PC-3 (cell line): ENCODE measurements at regions not wholly inside any gene's neighbourhood (a gene's known extent, or its start where the extent isn't known, plus 50 kb on each side); places are given as distances from the start of the nearest gene placed in this dataset.

ENCODE experiments used
- ATAC-seq: fragments of 200-7000 bp; cut with Tn5 transposase; 2 replicates; pipeline ENCODE4 v1.9.1; 2020; ENCODE audit warnings: mild to moderate bottlenecking, moderate library complexity
- BruUV-seq: library from RNA; stranded (reverse); fragments of 400-500 nt; replicated peaks from 2 replicates; lab custom pipeline; 2021; lab: Mats Ljungman, UMichigan
- CTCF ChIA-PET: fragments of 300-600 bp; sonication (Branson Sonifier 250); formaldehyde crosslinking; loops from one replicate; lab custom pipeline; 2022; ENCODE audit warnings: antibody characterized with exemption; lab: Charles Lee
- POLR2A ChIA-PET: fragments of 300-600 bp; sonication (Branson Sonifier 250); formaldehyde crosslinking; loops from one replicate; lab custom pipeline; 2022; ENCODE audit warnings: antibody characterized with exemption; ENCODE audit not compliant: unreplicated experiment; lab: Charles Lee
- DNase-seq: peaks from one replicate; pipeline ENCODE4 v3.0.0-alpha.2; 2015
- H2AFZ ChIP-seq: fragments of 300-600 bp; sonication (generic); 2 replicates; pipeline ENCODE4 v1.6.0; 2016; ENCODE audit warnings: antibody characterized with exemption, low read length
- H3F3A ChIP-seq: fragments of 300-600 bp; sonication (generic); one replicate; pipeline ENCODE4 v1.6.0; 2017; ENCODE audit warnings: antibody characterized with exemption, low read length, control low read depth, mild to moderate bottlenecking; ENCODE audit not compliant: unreplicated experiment
- H3K27ac ChIP-seq: fragments of 300-600 bp; sonication (generic); 2 replicates; pipeline ENCODE4 v1.5.1; 2016; ENCODE audit warnings: mild to moderate bottlenecking, low read length
- H3K27me3 ChIP-seq: fragments of 300-600 bp; sonication (generic); 2 replicates; pipeline ENCODE4 v1.6.1; 2016; ENCODE audit warnings: low read length, mixed read lengths
- H3K36me3 ChIP-seq: fragments of 300-600 bp; sonication (generic); 2 replicates; pipeline ENCODE4 v1.6.1; 2016; ENCODE audit warnings: low read depth, mixed run types, low read length, mixed read lengths
- H3K4me1 ChIP-seq: fragments of 300-600 bp; sonication (generic); 2 replicates; pipeline ENCODE4 v1.5.1; 2016; ENCODE audit warnings: low read length; ENCODE audit not compliant: insufficient read depth
- H3K4me2 ChIP-seq: fragments of 300-600 bp; sonication (generic); 2 replicates; pipeline ENCODE4 v1.6.0; 2016; ENCODE audit warnings: low read length
- H3K4me3 ChIP-seq: fragments of 300-600 bp; sonication (generic); 2 replicates; pipeline ENCODE4 v1.5.1; 2016; ENCODE audit warnings: mild to moderate bottlenecking, low read length, mixed read lengths
- H3K79me2 ChIP-seq: fragments of 300-600 bp; sonication (generic); 2 replicates; pipeline ENCODE4 v1.6.1; 2017; ENCODE audit warnings: low read length, mixed read lengths
- H3K9ac ChIP-seq: fragments of 300-600 bp; sonication (generic); 2 replicates; pipeline ENCODE4 v1.6.0; 2016; ENCODE audit warnings: mild to moderate bottlenecking, low read length
- H3K9me2 ChIP-seq: fragments of 300-600 bp; sonication (generic); replicated peaks from 2 replicates; pipeline ENCODE4 v1.6.1; 2016; ENCODE audit warnings: mixed run types, low read length, mixed read lengths
- H3K9me3 ChIP-seq: fragments of 300-600 bp; sonication (generic); 2 replicates; pipeline ENCODE4 v1.6.1; 2016; ENCODE audit warnings: low read length, mixed read lengths
- H4K20me1 ChIP-seq: fragments of 300-600 bp; sonication (generic); 2 replicates; pipeline ENCODE4 v1.6.1; 2016; ENCODE audit warnings: low read length, mixed read lengths
- EZH2 ChIP-seq: fragments of 300-600 bp; sonication (generic); IDR thresholded peaks from one replicate; pipeline ENCODE4 v1.6.1; 2017; ENCODE audit warnings: antibody characterized with exemption, mild to moderate bottlenecking, low read length; ENCODE audit not compliant: unreplicated experiment
- EZH2phosphoT487 ChIP-seq: fragments of 300-600 bp; sonication (generic); IDR thresholded peaks from 2 replicates; pipeline ENCODE4 v1.6.1; 2018; ENCODE audit warnings: mild to moderate bottlenecking, antibody characterized with exemption, low read length, borderline replicate concordance
- intact Hi-C: fragments of 100-400 bp; cut with micrococcal nuclease; formaldehyde crosslinking; loops from 2 replicates; pipeline ENCODE4 v1.9.0; 2023
- TF ChIP-seq, protein P1 (sequence below): fragments of 300-600 bp; sonication (generic); conservative IDR thresholded peaks from 2 replicates; pipeline ENCODE4 v1.5.1; 2017; ENCODE audit warnings: antibody characterized with exemption, low read depth, mild to moderate bottlenecking, low read length

DNA sequence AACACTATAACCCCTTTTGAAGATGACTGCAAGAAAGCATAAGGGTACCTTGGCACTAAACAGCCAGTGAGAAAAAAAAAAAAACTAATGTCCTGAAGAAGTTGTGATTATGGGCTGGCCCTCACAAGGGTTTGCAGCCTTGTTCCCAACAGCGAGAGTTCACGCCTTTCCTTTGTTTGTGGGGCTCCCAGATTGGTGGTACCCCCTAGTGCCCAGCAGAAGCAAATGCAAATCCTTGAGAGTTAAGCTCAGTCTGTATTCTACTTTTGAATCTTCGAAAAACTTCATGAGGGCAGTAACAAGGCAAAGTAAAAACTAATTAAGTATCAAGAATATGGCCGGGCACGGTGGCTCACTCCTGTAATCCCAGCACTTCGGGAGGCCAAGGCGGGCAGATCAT is 238.9 kb upstream of the LMO3 start:
- no TSS peak for BruUV-seq

DNA sequence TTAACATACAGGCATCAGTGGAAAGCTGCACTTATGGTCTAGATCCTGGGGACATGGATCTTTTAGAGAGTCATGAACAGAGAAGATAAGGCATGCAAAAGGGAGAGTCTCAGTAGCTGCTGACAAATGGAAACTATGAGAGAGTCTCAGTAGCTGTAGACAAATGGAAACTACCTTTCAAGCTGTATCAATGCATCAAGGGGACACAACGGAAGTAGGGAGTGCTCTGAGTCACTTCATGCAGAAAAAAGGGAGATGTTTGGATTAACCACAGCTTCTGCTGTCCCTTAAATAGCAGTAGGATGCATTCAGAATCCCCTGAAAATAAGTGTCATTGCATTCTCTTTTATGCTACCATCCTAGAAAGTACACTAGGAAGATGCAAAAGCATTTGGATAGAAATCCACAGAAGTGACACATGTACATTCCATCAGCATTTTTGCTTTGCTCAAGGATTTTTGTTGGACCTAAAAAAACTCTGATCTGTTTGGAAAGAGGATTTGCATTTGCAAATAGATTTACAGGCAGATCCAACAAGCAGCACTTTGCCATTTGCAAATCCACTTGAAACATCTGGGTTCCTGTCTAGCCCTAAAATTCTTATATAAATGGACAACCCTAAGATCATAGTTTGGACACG is 227.5 kb upstream of the LMO3 start:
- DNase-seq (no peak), ATAC-seq (no peak)
- Histone ChIP-seq H3K27me3 (peaks cover 6% of the 10 kb centered on the region; the same call in 1 of the 2 replicates), H3F3A (no peaks in the 10 kb centered on the region), H3K9ac (no peak overlapping the region), H3K9me2 (no peaks in the 10 kb centered on the region), H2AFZ (no peak overlapping the region), H3K4me2 (no peak overlapping the region), H3K79me2 (no peaks in the 10 kb centered on the region), H3K27ac (no peak overlapping the region), H3K4me3 (no peak overlapping the region), H3K36me3 (no peaks in the 10 kb centered on the region), H3K9me3 (no peaks in the 10 kb centered on the region), H3K4me1 (no peaks in the 10 kb centered on the region), H4K20me1 (no peaks in the 10 kb centered on the region)
- no peak for TF ChIP-seq EZH2phosphoT487
- TF ChIP-seq EZH2: no peak
- TF ChIP-seq, protein P1, sequence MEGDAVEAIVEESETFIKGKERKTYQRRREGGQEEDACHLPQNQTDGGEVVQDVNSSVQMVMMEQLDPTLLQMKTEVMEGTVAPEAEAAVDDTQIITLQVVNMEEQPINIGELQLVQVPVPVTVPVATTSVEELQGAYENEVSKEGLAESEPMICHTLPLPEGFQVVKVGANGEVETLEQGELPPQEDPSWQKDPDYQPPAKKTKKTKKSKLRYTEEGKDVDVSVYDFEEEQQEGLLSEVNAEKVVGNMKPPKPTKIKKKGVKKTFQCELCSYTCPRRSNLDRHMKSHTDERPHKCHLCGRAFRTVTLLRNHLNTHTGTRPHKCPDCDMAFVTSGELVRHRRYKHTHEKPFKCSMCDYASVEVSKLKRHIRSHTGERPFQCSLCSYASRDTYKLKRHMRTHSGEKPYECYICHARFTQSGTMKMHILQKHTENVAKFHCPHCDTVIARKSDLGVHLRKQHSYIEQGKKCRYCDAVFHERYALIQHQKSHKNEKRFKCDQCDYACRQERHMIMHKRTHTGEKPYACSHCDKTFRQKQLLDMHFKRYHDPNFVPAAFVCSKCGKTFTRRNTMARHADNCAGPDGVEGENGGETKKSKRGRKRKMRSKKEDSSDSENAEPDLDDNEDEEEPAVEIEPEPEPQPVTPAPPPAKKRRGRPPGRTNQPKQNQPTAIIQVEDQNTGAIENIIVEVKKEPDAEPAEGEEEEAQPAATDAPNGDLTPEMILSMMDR: no peak
- CTCF ChIA-PET: no interaction called here
- POLR2A ChIA-PET: interaction anchor here (0.7 kb wide), 1 partner anchor 1339 kb away, joined by 5 read pairs; no protein-coding TSS in a partner anchor
- BruUV-seq: no TSS peak
- intact Hi-C loops: no loop called here

More for the DNA sequence above, 238.9 kb upstream of the LMO3 start:
- no peak for ATAC-seq
- Histone ChIP-seq H3K4me3 (no peak overlapping the region), H3K4me2 (no peak overlapping the region), H3K9me3 (no peaks in the 10 kb centered on the region), H3K27me3 (peaks cover 13% of the 10 kb centered on the region; the same call in 1 of the 2 replicates), H3K9me2 (no peaks in the 10 kb centered on the region), H4K20me1 (no peaks in the 10 kb centered on the region), H3K36me3 (no peaks in the 10 kb centered on the region), H3K9ac (no peak overlapping the region), H3F3A (no peaks in the 10 kb centered on the region), H3K4me1 (no peaks in the 10 kb centered on the region), H3K27ac (no peak overlapping the region), H3K79me2 (no peaks in the 10 kb centered on the region), H2AFZ (no peak overlapping the region)
- TF ChIP-seq, protein P1: no peak; the same call in 1 of the 2 replicates
- TF ChIP-seq EZH2phosphoT487 (no peak), EZH2 (no peak)
- DNase-seq: no peak
- CTCF ChIA-PET: interaction anchor here (0.6 kb wide), 1 partner anchor 19 kb away, joined by 3 read pairs; no protein-coding TSS in a partner anchor
- POLR2A ChIA-PET: no interaction called here
- intact Hi-C loops: no loop called here

DNA sequence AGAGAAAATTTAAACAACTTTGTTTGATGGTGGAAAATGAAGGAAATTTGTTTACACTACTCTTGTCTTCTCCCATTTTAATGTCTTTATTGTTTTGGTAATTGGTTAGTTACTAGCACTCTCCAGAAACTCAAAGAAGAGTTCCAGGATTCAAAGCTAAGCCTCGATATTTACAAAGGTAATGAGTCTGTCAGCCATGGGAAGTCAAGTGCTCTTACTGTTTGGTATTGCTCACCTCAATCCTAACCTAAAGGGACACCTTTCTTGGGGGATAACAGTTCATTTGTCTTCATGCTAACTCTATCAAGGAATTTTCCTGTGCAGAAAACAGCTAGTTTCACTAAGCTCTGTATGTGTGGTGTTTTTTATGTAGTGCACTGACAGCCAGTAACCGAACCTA is 222.9 kb upstream of the LMO3 start:
- no TSS peak for BruUV-seq
- Histone ChIP-seq H3K9me3 (no peaks in the 10 kb centered on the region), H3K36me3 (no peaks in the 10 kb centered on the region), H3K9ac (no peak overlapping the region), H3K27ac (no peak overlapping the region), H3K4me1 (no peaks in the 10 kb centered on the region), H2AFZ (no peak overlapping the region), H4K20me1 (no peaks in the 10 kb centered on the region), H3K79me2 (no peaks in the 10 kb centered on the region), H3K4me2 (no peak overlapping the region), H3K4me3 (no peak overlapping the region), H3K9me2 (no peaks in the 10 kb centered on the region), H3F3A (no peaks in the 10 kb centered on the region), H3K27me3 (no peaks in the 10 kb centered on the region)
- ChIA-PET POLR2A (no interaction called here), CTCF (interaction anchor here (0.6 kb wide), 1 partner anchor 1094 kb away, joined by 4 read pairs; no protein-coding TSS in a partner anchor)
- no peak for DNase-seq
- TF ChIP-seq, protein P1: no peak
- TF ChIP-seq EZH2phosphoT487 (no peak), EZH2 (no peak)
- intact Hi-C loops: no loop called here
- ATAC-seq: no peak
